ENCODE measurements at regions not wholly inside any gene's neighbourhood (a gene's known extent, or its start where the extent isn't known, plus 50 kb on each side); places are given as distances from the start of the nearest gene placed in this dataset.

- TF ChIP-seq EZH2phosphoT487 (IDR thresholded peaks at IDR 0.05; ENCODE audit: borderline replicate concordance, low read length), result no peak
- TF ChIP-seq CTCF (IDR thresholded peaks at IDR 0.05; ENCODE audit: low read depth, low read length, poor library complexity, severe bottlenecking), result no peak
- peaks cover 5% of the 10 kb centered on the region for H3K27me3 ChIP-seq (ENCODE audit: control insufficient read depth, low read length)
- no peaks in the 10 kb centered on the region for H3K79me2 ChIP-seq (ENCODE audit: control insufficient read depth, low read length)
- H3K4me2 ChIP-seq (ENCODE audit: low read length), result no peak overlapping the region
- H3K4me3 ChIP-seq (ENCODE audit: low read length), result no peak overlapping the region
- no peaks in the 10 kb centered on the region for H3K9me3 ChIP-seq (ENCODE audit: control insufficient read depth, insufficient read depth, low read length)
- no peaks in the 10 kb centered on the region for H3F3A ChIP-seq (ENCODE audit: control insufficient read depth, insufficient read depth)
- no peaks in the 10 kb centered on the region for H4K20me1 ChIP-seq (ENCODE audit: control insufficient read depth, insufficient read depth, low read depth, low read length)
- no peaks in the 10 kb centered on the region for H3K36me3 ChIP-seq (ENCODE audit: control insufficient read depth, low read length)
- H3K4me1 ChIP-seq (ENCODE audit: control insufficient read depth, low read length), result no peaks in the 10 kb centered on the region
- H3K9me2 ChIP-seq (replicated peaks; ENCODE audit: control insufficient read depth, low read length), result no peaks in the 10 kb centered on the region
- no peak overlapping the region for H3K27ac ChIP-seq (ENCODE audit: low read depth, low read length)
Measured at GRCh38 chr2:31654241-31654640, 73.5 kb upstream of the SRD5A2 start.

GRCh38 chr2:31651736-31652135 lies 71.0 kb upstream of the SRD5A2 start:
- Histone ChIP-seq H3K79me2 (ENCODE audit: control insufficient read depth, low read length) (no peaks in the 10 kb centered on the region), H4K20me1 (ENCODE audit: control insufficient read depth, insufficient read depth, low read depth, low read length) (no peaks in the 10 kb centered on the region), H3K9me3 (ENCODE audit: control insufficient read depth, insufficient read depth, low read length) (no peaks in the 10 kb centered on the region), H3K4me1 (ENCODE audit: control insufficient read depth, low read length) (no peaks in the 10 kb centered on the region), H3K27ac (ENCODE audit: low read depth, low read length) (no peak overlapping the region), H3K9me2 (replicated peaks; ENCODE audit: control insufficient read depth, low read length) (no peaks in the 10 kb centered on the region), H3F3A (ENCODE audit: control insufficient read depth, insufficient read depth) (no peaks in the 10 kb centered on the region), H3K27me3 (ENCODE audit: control insufficient read depth, low read length) (peaks cover 5% of the 10 kb centered on the region), H3K36me3 (ENCODE audit: control insufficient read depth, low read length) (no peaks in the 10 kb centered on the region), H3K4me3 (ENCODE audit: low read length) (no peak overlapping the region), H3K4me2 (ENCODE audit: low read length) (no peak overlapping the region)
- TF ChIP-seq EZH2phosphoT487 (IDR thresholded peaks at IDR 0.05; ENCODE audit: borderline replicate concordance, low read length) (no peak), CTCF (IDR thresholded peaks at IDR 0.05; ENCODE audit: low read depth, low read length, poor library complexity, severe bottlenecking) (no peak)

GRCh38 chr2:31651267-31651666 lies 70.5 kb upstream of the SRD5A2 start:
- TF ChIP-seq CTCF (IDR thresholded peaks at IDR 0.05; ENCODE audit: low read depth, low read length, poor library complexity, severe bottlenecking) (no peak), EZH2phosphoT487 (IDR thresholded peaks at IDR 0.05; ENCODE audit: borderline replicate concordance, low read length) (no peak)
- no peaks in the 10 kb centered on the region for H3K9me3 ChIP-seq (ENCODE audit: control insufficient read depth, insufficient read depth, low read length)

GRCh38 chr2:31644551-31644950 lies 63.8 kb upstream of the SRD5A2 start:
- H3K4me2 ChIP-seq (ENCODE audit: low read length), result no peak overlapping the region
- no peaks in the 10 kb centered on the region for H4K20me1 ChIP-seq (ENCODE audit: control insufficient read depth, insufficient read depth, low read depth, low read length)
- H3K4me1 ChIP-seq (ENCODE audit: control insufficient read depth, low read length), result no peaks in the 10 kb centered on the region
- H3K79me2 ChIP-seq (ENCODE audit: control insufficient read depth, low read length), result no peaks in the 10 kb centered on the region
- no peaks in the 10 kb centered on the region for H3F3A ChIP-seq (ENCODE audit: control insufficient read depth, insufficient read depth)
- no peaks in the 10 kb centered on the region for H3K36me3 ChIP-seq (ENCODE audit: control insufficient read depth, low read length)
- no peaks in the 10 kb centered on the region for H3K27me3 ChIP-seq (ENCODE audit: control insufficient read depth, low read length)
- H3K9me2 ChIP-seq (replicated peaks; ENCODE audit: control insufficient read depth, low read length), result no peaks in the 10 kb centered on the region
- no peak overlapping the region for H3K27ac ChIP-seq (ENCODE audit: low read depth, low read length)
- no peak for TF ChIP-seq EZH2phosphoT487 (IDR thresholded peaks at IDR 0.05; ENCODE audit: borderline replicate concordance, low read length)
- TF ChIP-seq CTCF (IDR thresholded peaks at IDR 0.05; ENCODE audit: low read depth, low read length, poor library complexity, severe bottlenecking), result no peak
- H3K4me3 ChIP-seq (ENCODE audit: low read length), result no peak overlapping the region
- no peaks in the 10 kb centered on the region for H3K9me3 ChIP-seq (ENCODE audit: control insufficient read depth, insufficient read depth, low read length)

More at GRCh38 chr2:31651267-31651666, 70.5 kb upstream of the SRD5A2 start:
- H4K20me1 ChIP-seq (ENCODE audit: control insufficient read depth, insufficient read depth, low read depth, low read length), result no peaks in the 10 kb centered on the region
- H3K4me3 ChIP-seq (ENCODE audit: low read length), result no peak overlapping the region
- no peak overlapping the region for H3K27ac ChIP-seq (ENCODE audit: low read depth, low read length)
- H3K27me3 ChIP-seq (ENCODE audit: control insufficient read depth, low read length), result peaks cover 1% of the 10 kb centered on the region
- H3K36me3 ChIP-seq (ENCODE audit: control insufficient read depth, low read length), result no peaks in the 10 kb centered on the region
- no peaks in the 10 kb centered on the region for H3K9me2 ChIP-seq (replicated peaks; ENCODE audit: control insufficient read depth, low read length)
- H3K4me2 ChIP-seq (ENCODE audit: low read length), result no peak overlapping the region
- no peaks in the 10 kb centered on the region for H3K4me1 ChIP-seq (ENCODE audit: control insufficient read depth, low read length)
- no peaks in the 10 kb centered on the region for H3F3A ChIP-seq (ENCODE audit: control insufficient read depth, insufficient read depth)
- H3K79me2 ChIP-seq (ENCODE audit: control insufficient read depth, low read length), result no peaks in the 10 kb centered on the region
